OCI-LY3 (cell line): ENCODE measurements at regions not wholly inside any gene's neighbourhood (a gene's known extent, or its start where the extent isn't known, plus 50 kb on each side); places are given as distances from the start of the nearest gene placed in this dataset.

Experiments used
- CTCF ChIP-seq: fragments of 200-600, 300-600 bp; sonication (generic); IDR thresholded peaks from 2 replicates; pipeline ENCODE4 v1.5.1; 2014; ENCODE audit warnings: antibody characterized with exemption, low read length, low read depth
- EZH2phosphoT487 ChIP-seq: fragments of 200-600 bp; shearing (Covaris generic); IDR thresholded peaks from 2 replicates; pipeline ENCODE4 v1.6.1; 2018; ENCODE audit warnings: antibody characterized with exemption, mixed run types, low read depth

- no peak for TF ChIP-seq CTCF
- TF ChIP-seq EZH2phosphoT487 = no peak
Measured at GRCh38 chr1:218939095-218939494, 234.6 kb upstream of the LYPLAL1 start.
